Panc1 (cell line): ENCODE measurements at regions not wholly inside any gene's neighbourhood (a gene's known extent, or its start where the extent isn't known, plus 50 kb on each side); places are given as distances from the start of the nearest gene placed in this dataset.

Experiments used
- ATAC-seq: fragments of 200-7000 bp; cut with Tn5 transposase; 2 replicates; pipeline ENCODE4 v1.9.1; 2020; ENCODE audit warnings: mild to moderate bottlenecking, moderate library complexity
- BruUV-seq: library from RNA; stranded (reverse); fragments of 400-500 nt; replicated peaks from 2 replicates; lab custom pipeline; 2021; lab: Mats Ljungman, UMichigan
- CTCF ChIA-PET: fragments of 300-600 bp; sonication (Branson Sonifier 250); formaldehyde crosslinking; loops from one replicate; lab custom pipeline; 2022; ENCODE audit warnings: antibody characterized with exemption; lab: Charles Lee
- POLR2A ChIA-PET: fragments of 300-600 bp; sonication (Branson Sonifier 250); formaldehyde crosslinking; loops from one replicate; lab custom pipeline; 2022; ENCODE audit warnings: antibody characterized with exemption; lab: Charles Lee
- DNase-seq: peaks from one replicate; pipeline ENCODE4 v3.0.0-alpha.2; 2010; ENCODE audit warnings: low read depth, low spot score
- H3K27ac ChIP-seq: 2 replicates; pipeline ENCODE4 v1.5.1; 2011; ENCODE audit warnings: mild to moderate bottlenecking, low read length, inconsistent platforms
- H3K27me3 ChIP-seq: fragments of 200-500 bp; sonication (Bioruptor generic); 2 replicates; pipeline ENCODE4 v1.6.0; 2014; ENCODE audit warnings: low read length, inconsistent platforms; ENCODE audit not compliant: control insufficient read depth, insufficient read depth
- H3K36me3 ChIP-seq: fragments of 200-500 bp; sonication (Bioruptor generic); 2 replicates; pipeline ENCODE4 v1.5.1; 2014; ENCODE audit warnings: inconsistent platforms, mild to moderate bottlenecking, low read length, moderate library complexity; ENCODE audit not compliant: control insufficient read depth, insufficient read depth
- H3K4me1 ChIP-seq: 2 replicates; pipeline ENCODE4 v1.5.1; 2011; ENCODE audit warnings: inconsistent platforms, mild to moderate bottlenecking, low read length, moderate library complexity; ENCODE audit not compliant: control insufficient read depth, insufficient read depth
- H3K4me3 ChIP-seq, 2 experiments: 2 replicates each; pipeline ENCODE4 v1.5.1; 2011 to 2012; ENCODE audit warnings: low read depth in 2 of 2, low read length in 2 of 2, mild to moderate bottlenecking in 2 of 2, inconsistent platforms in 1 of 2, moderate library complexity in 1 of 2
- H3K9me3 ChIP-seq: fragments of 200-500 bp; sonication (Bioruptor generic); 2 replicates; pipeline ENCODE4 v1.5.1; 2014; ENCODE audit warnings: low read depth, mild to moderate bottlenecking, inconsistent platforms, low read length, moderate library complexity; ENCODE audit not compliant: control insufficient read depth, insufficient read depth
- CTCF ChIP-seq: fragments of 450-650 bp; IDR thresholded peaks from 2 replicates; pipeline ENCODE4 v1.5.1; 2017; ENCODE audit warnings: mild to moderate bottlenecking
- POLR2AphosphoS5 ChIP-seq: IDR thresholded peaks from 2 replicates; pipeline ENCODE4 v1.6.1; 2012; ENCODE audit warnings: mild to moderate bottlenecking, low read depth, low read length, moderate library complexity
- SIN3A ChIP-seq: IDR thresholded peaks from 2 replicates; pipeline ENCODE4 v1.6.1; 2012; ENCODE audit warnings: low read depth, mild to moderate bottlenecking, low read length, moderate library complexity, borderline replicate concordance; ENCODE audit not compliant: insufficient read depth
- TCF7L2 ChIP-seq: IDR thresholded peaks from 2 replicates; pipeline ENCODE4 v1.6.1; 2011; ENCODE audit warnings: mild to moderate bottlenecking, low read depth, low read length, inconsistent platforms
- in situ Hi-C: cut with HindIII; loops from 2 replicates; pipeline ENCODE4 v1.10.0; 2016; ENCODE audit warnings: low sequenced_read_pairs, low pct_unique_long_range_greater_than_20kb
- intact Hi-C: fragments of 100-400 bp; cut with micrococcal nuclease; formaldehyde crosslinking; loops from one replicate; pipeline ENCODE4 v1.10.0; 2022; ENCODE audit not compliant: unreplicated experiment
- TF ChIP-seq, protein P1 (sequence below), 2 experiments: IDR thresholded peaks; 2 replicates each; pipeline ENCODE4 v1.6.1; 2011 to 2012; ENCODE audit warnings: low read depth in 2 of 2, control low read depth in 1 of 2, low read length in 1 of 2, mild to moderate bottlenecking in 1 of 2, moderate library complexity in 1 of 2; ENCODE audit not compliant: insufficient read depth in 1 of 2

DNA sequence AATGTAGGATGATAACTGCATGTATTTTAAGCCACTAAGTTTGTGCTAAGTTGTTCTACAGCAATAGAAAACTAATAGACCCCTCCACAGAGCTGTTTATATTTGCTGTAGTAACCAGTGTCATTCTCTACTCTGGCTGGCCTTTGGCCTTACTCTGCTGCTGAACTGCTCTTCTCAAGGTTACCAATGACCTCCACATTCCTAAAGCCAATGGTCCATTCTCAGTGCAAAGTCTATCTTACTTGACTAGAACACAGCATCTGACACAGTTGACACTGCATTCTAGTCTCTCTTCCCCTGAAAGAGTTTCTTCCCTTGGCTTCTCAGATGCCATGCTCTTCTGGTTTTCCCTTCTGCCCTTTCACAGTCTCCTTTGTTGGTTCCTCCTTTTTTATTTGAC lies 154.8 kb upstream of the CRY1 start:
- intact Hi-C loops (no loop called here), in situ Hi-C loops (no loop called here)
- no peak overlapping the region for H3K4me3 ChIP-seq
- ChIA-PET POLR2A (no interaction called here), CTCF (no interaction called here)
- H3K27ac ChIP-seq = no peak overlapping the region
- H3K4me1 ChIP-seq = no peaks in the 10 kb centered on the region
- H3K9me3 ChIP-seq = no peaks in the 10 kb centered on the region
- TF ChIP-seq TCF7L2 (no peak), SIN3A (no peak), POLR2AphosphoS5 (no peak), CTCF (no peak)
- TF ChIP-seq, protein P1, sequence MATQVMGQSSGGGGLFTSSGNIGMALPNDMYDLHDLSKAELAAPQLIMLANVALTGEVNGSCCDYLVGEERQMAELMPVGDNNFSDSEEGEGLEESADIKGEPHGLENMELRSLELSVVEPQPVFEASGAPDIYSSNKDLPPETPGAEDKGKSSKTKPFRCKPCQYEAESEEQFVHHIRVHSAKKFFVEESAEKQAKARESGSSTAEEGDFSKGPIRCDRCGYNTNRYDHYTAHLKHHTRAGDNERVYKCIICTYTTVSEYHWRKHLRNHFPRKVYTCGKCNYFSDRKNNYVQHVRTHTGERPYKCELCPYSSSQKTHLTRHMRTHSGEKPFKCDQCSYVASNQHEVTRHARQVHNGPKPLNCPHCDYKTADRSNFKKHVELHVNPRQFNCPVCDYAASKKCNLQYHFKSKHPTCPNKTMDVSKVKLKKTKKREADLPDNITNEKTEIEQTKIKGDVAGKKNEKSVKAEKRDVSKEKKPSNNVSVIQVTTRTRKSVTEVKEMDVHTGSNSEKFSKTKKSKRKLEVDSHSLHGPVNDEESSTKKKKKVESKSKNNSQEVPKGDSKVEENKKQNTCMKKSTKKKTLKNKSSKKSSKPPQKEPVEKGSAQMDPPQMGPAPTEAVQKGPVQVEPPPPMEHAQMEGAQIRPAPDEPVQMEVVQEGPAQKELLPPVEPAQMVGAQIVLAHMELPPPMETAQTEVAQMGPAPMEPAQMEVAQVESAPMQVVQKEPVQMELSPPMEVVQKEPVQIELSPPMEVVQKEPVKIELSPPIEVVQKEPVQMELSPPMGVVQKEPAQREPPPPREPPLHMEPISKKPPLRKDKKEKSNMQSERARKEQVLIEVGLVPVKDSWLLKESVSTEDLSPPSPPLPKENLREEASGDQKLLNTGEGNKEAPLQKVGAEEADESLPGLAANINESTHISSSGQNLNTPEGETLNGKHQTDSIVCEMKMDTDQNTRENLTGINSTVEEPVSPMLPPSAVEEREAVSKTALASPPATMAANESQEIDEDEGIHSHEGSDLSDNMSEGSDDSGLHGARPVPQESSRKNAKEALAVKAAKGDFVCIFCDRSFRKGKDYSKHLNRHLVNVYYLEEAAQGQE (IDR thresholded peaks at IDR 0.05; ENCODE audit: insufficient read depth in 1 of 2, low read depth in 2 of 2, low read length in 1 of 2) = no peak
- DNase-seq (no peak), ATAC-seq (no peak)
- no peaks in the 10 kb centered on the region for H3K36me3 ChIP-seq
- BruUV-seq = no TSS peak
- 0 out of 2 replicates have a peak, but pooled peaks cover 5% of the 10 kb centered on the region for H3K27me3 ChIP-seq

DNA sequence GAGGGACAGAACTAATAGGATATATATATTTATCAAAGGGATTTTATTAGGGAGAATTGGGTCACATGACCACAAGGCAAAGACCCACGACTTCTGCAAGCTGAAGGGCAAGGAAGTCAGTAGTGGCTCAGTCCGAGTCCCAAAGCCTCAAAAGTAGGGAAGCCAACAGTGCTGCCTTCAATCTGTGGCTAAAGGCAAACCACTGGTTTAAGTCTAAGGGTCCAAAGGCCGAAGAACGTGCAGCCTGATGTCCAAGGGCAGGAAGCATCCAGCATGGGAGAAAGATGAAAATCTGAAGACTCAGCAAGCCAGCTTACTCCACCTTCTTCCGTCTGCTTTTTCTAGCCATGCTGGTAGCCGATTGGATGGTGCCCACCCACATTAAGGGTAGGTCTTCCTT lies 157.9 kb upstream of the CRY1 start:
- no peaks in the 10 kb centered on the region for H3K27me3 ChIP-seq
- ChIA-PET POLR2A (no interaction called here), CTCF (no interaction called here)
- intact Hi-C loops (no loop called here), in situ Hi-C loops (no loop called here)
- no peaks in the 10 kb centered on the region for H3K4me1 ChIP-seq
- H3K27ac ChIP-seq = no peak overlapping the region
- DNase-seq (no peak), ATAC-seq (no peak)
- no TSS peak for BruUV-seq
- H3K36me3 ChIP-seq = no peaks in the 10 kb centered on the region
- no peak overlapping the region for H3K4me3 ChIP-seq
- no peak for TF ChIP-seq CTCF
- TF ChIP-seq TCF7L2 = no peak
- TF ChIP-seq SIN3A = no peak
- TF ChIP-seq, protein P1 (IDR thresholded peaks at IDR 0.05; ENCODE audit: insufficient read depth in 1 of 2, low read depth in 2 of 2, low read length in 1 of 2) = no peak
- TF ChIP-seq POLR2AphosphoS5 = no peak
- no peaks in the 10 kb centered on the region for H3K9me3 ChIP-seq
